IgD-negative memory B cell (primary cell): ENCODE measurements at regions not wholly inside any gene's neighbourhood (a gene's known extent, or its start where the extent isn't known, plus 50 kb on each side); places are given as distances from the start of the nearest gene placed in this dataset.

Source experiments
- H3K27ac Mint-ChIP-seq, 3 donors: one replicate each; pipeline ENCODE4 v1.8.0; 2020 to 2022; ENCODE audit warnings: mild to moderate bottlenecking in 3 of 3, mixed read lengths in 3 of 3, moderate library complexity in 1 of 3
- H3K27me3 Mint-ChIP-seq: one replicate; pipeline ENCODE4 v1.8.0; 2021; ENCODE audit warnings: mixed read lengths
- H3K36me3 Mint-ChIP-seq: one replicate; pipeline ENCODE4 v1.8.0; 2020; ENCODE audit warnings: mild to moderate bottlenecking, mixed read lengths
- H3K4me1 Mint-ChIP-seq, 3 donors: one replicate each; pipeline ENCODE4 v1.8.0; 2020 to 2022; ENCODE audit warnings: mixed read lengths in 3 of 3, mild to moderate bottlenecking in 1 of 3
- H3K4me3 Mint-ChIP-seq, 4 donors: one replicate each; pipeline ENCODE4 v1.8.0; 2020 to 2022; ENCODE audit warnings: mild to moderate bottlenecking in 4 of 4, mixed read lengths in 4 of 4, moderate library complexity in 3 of 4
- H3K9me3 Mint-ChIP-seq, 3 donors: one replicate each; pipeline ENCODE4 v1.8.0; 2020 to 2021; ENCODE audit warnings: mixed read lengths in 3 of 3, mild to moderate bottlenecking in 1 of 3

- no peaks in the 10 kb centered on the region for H3K36me3 Mint-ChIP-seq
- no peaks in the 10 kb centered on the region for H3K9me3 Mint-ChIP-seq
- H3K4me1 Mint-ChIP-seq, result no peaks in the 10 kb centered on the region
- H3K27ac Mint-ChIP-seq, result no peak overlapping the region
- H3K27me3 Mint-ChIP-seq, result peaks cover 2% of the 10 kb centered on the region
- H3K4me3 Mint-ChIP-seq, result no peak overlapping the region
Measured at GRCh38 chr7:113986216-113986615, 67.4 kb upstream of the PPP1R3A start.

DNA sequence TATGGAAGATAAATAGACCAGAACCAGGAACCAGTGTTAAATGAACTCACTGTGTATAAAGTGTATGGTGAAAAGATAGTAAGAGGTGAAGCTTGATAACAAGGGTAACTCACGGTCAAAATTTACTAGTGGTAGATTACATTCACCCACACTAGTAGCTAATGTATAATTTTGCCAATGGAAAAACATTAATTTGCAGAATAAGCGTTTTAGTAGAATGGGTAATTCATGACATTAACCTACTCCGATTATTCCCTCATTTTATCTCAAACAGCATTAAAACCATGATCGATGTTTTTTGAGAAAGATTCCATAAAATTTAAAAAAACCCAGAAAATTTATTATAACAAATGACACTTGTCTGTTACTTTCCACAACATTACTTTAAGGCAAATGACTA is 57.7 kb upstream of the PPP1R3A start:
- Mint-ChIP-seq H3K4me3 (no peak overlapping the region), H3K36me3 (no peaks in the 10 kb centered on the region), H3K4me1 (no peaks in the 10 kb centered on the region), H3K27ac (no peak overlapping the region), H3K9me3 (no peaks in the 10 kb centered on the region), H3K27me3 (no peaks in the 10 kb centered on the region)

DNA sequence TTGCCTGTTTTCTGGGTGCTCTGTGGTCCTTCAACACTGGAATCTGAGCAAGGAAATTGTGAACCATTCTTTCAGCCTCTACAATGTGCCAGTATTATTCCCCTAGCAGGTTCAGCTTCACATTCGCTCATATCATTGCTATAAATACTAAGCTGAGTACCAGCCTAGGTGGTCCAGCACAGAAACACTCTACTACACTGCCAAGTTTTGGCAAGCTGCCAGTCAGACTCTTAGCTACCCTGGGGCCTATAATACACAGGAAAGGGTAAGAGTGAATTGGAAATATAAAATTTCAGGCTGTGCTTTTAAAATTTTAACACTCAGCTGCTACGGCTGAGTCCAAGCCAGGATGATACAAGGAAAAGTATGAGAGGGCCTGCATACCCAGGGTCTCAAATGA is 49.9 kb upstream of the PPP1R3A start:
- Mint-ChIP-seq H3K36me3 (no peaks in the 10 kb centered on the region), H3K27me3 (no peaks in the 10 kb centered on the region), H3K4me3 (no peak overlapping the region), H3K4me1 (no peaks in the 10 kb centered on the region), H3K27ac (no peak overlapping the region), H3K9me3 (no peaks in the 10 kb centered on the region)
